ENCODE measurements at regions not wholly inside any gene's neighbourhood (a gene's known extent, or its start where the extent isn't known, plus 50 kb on each side); places are given as distances from the start of the nearest gene placed in this dataset.

- Histone ChIP-seq H3K36me3 (ENCODE audit: control insufficient read depth, insufficient read depth, low read length) (no peaks in the 10 kb centered on the region), H3K4me3 (ENCODE audit: low read length) (no peak overlapping the region), H3K9ac (ENCODE audit: extremely low read depth, low read length, poor library complexity, severe bottlenecking) (no peak overlapping the region), H3K9me3 (ENCODE audit: control insufficient read depth, low read length) (no peaks in the 10 kb centered on the region), H3K27me3 (ENCODE audit: control insufficient read depth, insufficient read depth, low read length, poor library complexity, severe bottlenecking) (peaks cover 29% of the 10 kb centered on the region), H3K27ac (ENCODE audit: low read depth, low read length) (no peak overlapping the region), H3K4me1 (ENCODE audit: control insufficient read depth, insufficient read depth, low read length) (no peaks in the 10 kb centered on the region)
- H3K27ac Mint-ChIP-seq = no peak overlapping the region
- no peaks in the 10 kb centered on the region for H3K36me3 Mint-ChIP-seq (ENCODE audit: low read depth)
- no peak for TF ChIP-seq CTCF (conservative IDR thresholded peaks at IDR 0.05)
- peaks cover 37% of the 10 kb centered on the region for H3K27me3 Mint-ChIP-seq (ENCODE audit: insufficient read depth)
- peak; percentile 72 for DNase-seq
- H3K4me1 Mint-ChIP-seq = peaks cover 14% of the 10 kb centered on the region
- H3K4me3 Mint-ChIP-seq = peak overlapping the region; percentile 48
- no peaks in the 10 kb centered on the region for H3K9me3 Mint-ChIP-seq
- 9 to 23% methylated on average over 11 to 21 of the region's 21 CpGs for WGBS, 2 experiments (ENCODE audit: insufficient coverage in 1 of 2, insufficient read length in 1 of 2)
These were observed 113.2 kb upstream of the PPP2R3B start for GRCh38 chrX:499870-500364.

DNA sequence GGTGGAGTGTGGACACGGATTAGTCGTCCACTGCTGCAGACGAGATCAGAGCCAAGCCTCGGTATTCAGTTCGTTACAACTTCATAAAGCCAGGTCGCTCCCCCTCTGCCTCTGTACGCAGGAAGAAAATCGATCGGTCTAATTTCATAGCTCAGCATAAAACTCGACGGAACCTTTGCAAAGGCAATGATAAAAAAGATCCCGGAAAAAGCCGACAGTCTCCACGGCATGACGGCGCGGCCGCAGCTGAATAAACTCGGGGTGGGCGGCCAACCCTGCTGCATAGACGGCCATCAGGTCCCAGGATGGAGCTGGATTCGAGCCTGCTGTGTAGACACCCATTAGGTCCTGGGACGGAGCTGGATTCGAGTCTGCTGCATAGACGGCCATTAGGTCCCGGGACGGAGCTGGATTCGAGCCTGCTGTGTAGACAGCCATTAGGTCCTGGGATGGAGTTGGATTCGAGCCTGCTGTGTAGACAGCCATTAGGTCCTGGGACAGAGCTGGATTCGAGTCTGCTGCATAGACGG, 113.8 kb upstream of the PPP2R3B start:
- TF ChIP-seq CTCF (conservative IDR thresholded peaks at IDR 0.05) = no peak
- H3K27ac ChIP-seq (ENCODE audit: low read depth, low read length) = no peak overlapping the region
- H3K36me3 ChIP-seq (ENCODE audit: control insufficient read depth, insufficient read depth, low read length) = no peaks in the 10 kb centered on the region
- no peak for DNase-seq
- H3K4me3 ChIP-seq (ENCODE audit: low read length) = no peak overlapping the region
- Mint-ChIP-seq H3K27me3 (ENCODE audit: insufficient read depth) (peaks cover 37% of the 10 kb centered on the region), H3K27ac (no peak overlapping the region), H3K9me3 (no peaks in the 10 kb centered on the region), H3K4me3 (peak overlapping the region; percentile 48), H3K36me3 (ENCODE audit: low read depth) (no peaks in the 10 kb centered on the region), H3K4me1 (peaks cover 14% of the 10 kb centered on the region)
- H3K9me3 ChIP-seq (ENCODE audit: control insufficient read depth, low read length) = no peaks in the 10 kb centered on the region
- H3K9ac ChIP-seq (ENCODE audit: extremely low read depth, low read length, poor library complexity, severe bottlenecking) = no peak overlapping the region
- peaks cover 29% of the 10 kb centered on the region for H3K27me3 ChIP-seq (ENCODE audit: control insufficient read depth, insufficient read depth, low read length, poor library complexity, severe bottlenecking)
- WGBS, 2 experiments (ENCODE audit: insufficient coverage in 1 of 2, insufficient read length in 1 of 2) = 80 to 84% methylated on average over 27 to 31 of the region's 31 CpGs
- H3K4me1 ChIP-seq (ENCODE audit: control insufficient read depth, insufficient read depth, low read length) = no peaks in the 10 kb centered on the region

- H3K36me3 ChIP-seq (ENCODE audit: control insufficient read depth, insufficient read depth, low read length) = no peaks in the 10 kb centered on the region
- H3K27me3 Mint-ChIP-seq (ENCODE audit: insufficient read depth) = peaks cover 33% of the 10 kb centered on the region
- no peak overlapping the region for H3K9ac ChIP-seq (ENCODE audit: extremely low read depth, low read length, poor library complexity, severe bottlenecking)
- no peaks in the 10 kb centered on the region for H3K36me3 Mint-ChIP-seq (ENCODE audit: low read depth)
- H3K27ac Mint-ChIP-seq = no peak overlapping the region
- H3K9me3 Mint-ChIP-seq = peaks cover 12% of the 10 kb centered on the region
- no peak for DNase-seq
- H3K27me3 ChIP-seq (ENCODE audit: control insufficient read depth, insufficient read depth, low read length, poor library complexity, severe bottlenecking) = peaks cover 10% of the 10 kb centered on the region
- no peak overlapping the region for H3K27ac ChIP-seq (ENCODE audit: low read depth, low read length)
- WGBS, 2 experiments (ENCODE audit: insufficient coverage in 1 of 2, insufficient read length in 1 of 2) = 34 to 56% methylated on average over 5 to 8 of the region's 8 CpGs
- H3K4me1 ChIP-seq (ENCODE audit: control insufficient read depth, insufficient read depth, low read length) = no peaks in the 10 kb centered on the region
- TF ChIP-seq CTCF (conservative IDR thresholded peaks at IDR 0.05) = no peak
- H3K4me3 ChIP-seq (ENCODE audit: low read length) = no peak overlapping the region
- no peaks in the 10 kb centered on the region for H3K9me3 ChIP-seq (ENCODE audit: control insufficient read depth, low read length)
- H3K4me1 Mint-ChIP-seq = no peaks in the 10 kb centered on the region
- no peak overlapping the region for H3K4me3 Mint-ChIP-seq
These were observed 119.6 kb upstream of the PPP2R3B start for GRCh38 chrX:506341-506740.

Data from endodermal cell (in vitro differentiated cells).